Naive thymus-derived CD4-positive, alpha-beta T cell (primary cell): ENCODE measurements at regions not wholly inside any gene's neighbourhood (a gene's known extent, or its start where the extent isn't known, plus 50 kb on each side); places are given as distances from the start of the nearest gene placed in this dataset.

Source experiments
- ATAC-seq: fragments of 150-1000 bp; cut with Tn5 transposase; 2 replicates; pipeline ENCODE4 v1.10.0; 2021; ENCODE audit warnings: mild to moderate bottlenecking, moderate library complexity
- CTCF ChIA-PET: fragments of 350-600 bp; sonication (Branson Sonifier 250); formaldehyde crosslinking; loops from one replicate; lab custom pipeline; 2021; ENCODE audit warnings: antibody characterized with exemption; lab: Charles Lee
- POLR2A ChIA-PET: fragments of 350-600 bp; sonication (Branson Sonifier 250); formaldehyde crosslinking; loops from one replicate; lab custom pipeline; 2021; ENCODE audit warnings: antibody characterized with exemption, inconsistent platforms; lab: Charles Lee
- DNase-seq, 9 donors: peaks; one replicate each; pipeline versions ENCODE4 v3.0.0 to v3.0.0-alpha.2; 2020 to 2022; ENCODE audit warnings: mixed read lengths in 1 of 9
- H3K27ac ChIP-seq: one replicate; pipeline ENCODE4 v1.7.0; 2013; ENCODE audit warnings: mild to moderate bottlenecking, low read depth, low read length, moderate library complexity
- H3K27me3 ChIP-seq, 2 donors: one replicate each; pipeline ENCODE4 v1.7.0; 2013; ENCODE audit warnings: low read length in 2 of 2, mild to moderate bottlenecking in 2 of 2, moderate library complexity in 2 of 2; ENCODE audit not compliant: control insufficient read depth in 2 of 2, insufficient read depth in 2 of 2
- H3K36me3 ChIP-seq, 3 experiments: 1 replicate in 2 of 3; 2 replicates in 1 of 3; pipeline ENCODE4 v1.7.0; 2013; ENCODE audit warnings: low read length in 3 of 3, mild to moderate bottlenecking in 3 of 3, moderate library complexity in 1 of 3; ENCODE audit not compliant: insufficient read depth in 3 of 3, control insufficient read depth in 2 of 3
- H3K4me1 ChIP-seq, 2 donors: one replicate each; pipeline ENCODE4 v1.7.0; 2013; ENCODE audit warnings: low read length in 2 of 2, mild to moderate bottlenecking in 2 of 2, moderate library complexity in 1 of 2; ENCODE audit not compliant: control insufficient read depth in 2 of 2, insufficient read depth in 2 of 2
- H3K4me3 ChIP-seq: 2 replicates; pipeline ENCODE4 v1.7.0; 2013; ENCODE audit warnings: mild to moderate bottlenecking, low read length
- H3K9me3 ChIP-seq, 3 experiments: 1 replicate in 2 of 3; 2 replicates in 1 of 3; pipeline ENCODE4 v1.7.0; 2013; ENCODE audit warnings: low read length in 3 of 3; ENCODE audit not compliant: control insufficient read depth in 2 of 3
- H3K27ac Mint-ChIP-seq, 9 donors: one replicate each; pipeline ENCODE4 v1.8.0; 2020 to 2022; ENCODE audit warnings: mixed read lengths in 9 of 9, mild to moderate bottlenecking in 8 of 9, moderate library complexity in 5 of 9, inconsistent platforms in 2 of 9
- H3K27me3 Mint-ChIP-seq, 5 donors: one replicate each; pipeline ENCODE4 v1.8.0; 2021 to 2022; ENCODE audit warnings: mixed read lengths in 5 of 5, mild to moderate bottlenecking in 1 of 5
- H3K36me3 Mint-ChIP-seq, 5 donors: one replicate each; pipeline ENCODE4 v1.8.0; 2020 to 2022; ENCODE audit warnings: mixed read lengths in 5 of 5, mild to moderate bottlenecking in 3 of 5, inconsistent platforms in 1 of 5
- H3K4me1 Mint-ChIP-seq, 7 donors: one replicate each; pipeline ENCODE4 v1.8.0; 2020 to 2022; ENCODE audit warnings: mixed read lengths in 7 of 7, mild to moderate bottlenecking in 3 of 7, inconsistent platforms in 1 of 7
- H3K4me3 Mint-ChIP-seq, 10 donors: one replicate each; pipeline ENCODE4 v1.8.0; 2020 to 2022; ENCODE audit warnings: mild to moderate bottlenecking in 10 of 10, mixed read lengths in 10 of 10, moderate library complexity in 6 of 10, inconsistent platforms in 2 of 10
- H3K9me3 Mint-ChIP-seq, 11 donors: one replicate each; pipeline ENCODE4 v1.8.0; 2020 to 2022; ENCODE audit warnings: mixed read lengths in 11 of 11, mild to moderate bottlenecking in 4 of 11, inconsistent platforms in 1 of 11, moderate library complexity in 1 of 11
- intact Hi-C, 2 donors: fragments of 100-400 bp; cut with micrococcal nuclease; formaldehyde crosslinking; loops; one replicate each; pipeline ENCODE4 v1.15.1; 2023

DNA sequence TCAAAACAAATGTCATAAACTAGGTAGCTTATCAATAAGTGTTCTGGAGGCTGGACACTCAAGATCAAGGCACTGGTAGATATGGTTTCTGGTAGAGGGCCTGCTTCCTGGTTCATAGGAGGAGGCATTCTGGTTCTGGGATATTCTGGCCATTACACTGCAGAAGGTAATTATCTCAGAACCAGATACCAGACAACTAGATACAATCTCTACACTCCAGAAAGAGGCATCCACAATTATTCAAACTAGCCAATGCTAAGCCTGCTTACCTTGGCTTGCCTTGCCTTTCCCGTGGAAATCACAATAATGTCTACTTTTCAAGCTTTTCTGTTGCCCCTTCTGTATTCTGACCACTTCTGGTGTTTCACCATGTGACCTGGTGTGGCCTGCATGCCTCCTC lies 785.2 kb upstream of the GYPC start:
- H3K4me1 ChIP-seq: no peaks in the 10 kb centered on the region
- Mint-ChIP-seq H3K4me3 (no peak overlapping the region), H3K27me3 (no peaks in the 10 kb centered on the region), H3K4me1 (no peaks in the 10 kb centered on the region), H3K9me3 (peaks cover 0 to 21% (median 2%) of the 10 kb centered on the region in 11 donors), H3K36me3 (no peaks in the 10 kb centered on the region), H3K27ac (no peak overlapping the region)
- H3K4me3 ChIP-seq: no peak overlapping the region
- H3K36me3 ChIP-seq: no peaks in the 10 kb centered on the region
- no peak overlapping the region for H3K27ac ChIP-seq
- CTCF ChIA-PET: no interaction called here
- no peaks in the 10 kb centered on the region for H3K27me3 ChIP-seq
- DNase-seq: no peak
- intact Hi-C loops: no loop called here
- H3K9me3 ChIP-seq: no peaks in the 10 kb centered on the region
- POLR2A ChIA-PET: no interaction called here
- ATAC-seq: no peak

GRCh38 chr2:125874564-125874963 lies 781.4 kb upstream of the GYPC start:
- H3K4me3 ChIP-seq: no peak overlapping the region
- no peaks in the 10 kb centered on the region for H3K4me1 Mint-ChIP-seq

DNA sequence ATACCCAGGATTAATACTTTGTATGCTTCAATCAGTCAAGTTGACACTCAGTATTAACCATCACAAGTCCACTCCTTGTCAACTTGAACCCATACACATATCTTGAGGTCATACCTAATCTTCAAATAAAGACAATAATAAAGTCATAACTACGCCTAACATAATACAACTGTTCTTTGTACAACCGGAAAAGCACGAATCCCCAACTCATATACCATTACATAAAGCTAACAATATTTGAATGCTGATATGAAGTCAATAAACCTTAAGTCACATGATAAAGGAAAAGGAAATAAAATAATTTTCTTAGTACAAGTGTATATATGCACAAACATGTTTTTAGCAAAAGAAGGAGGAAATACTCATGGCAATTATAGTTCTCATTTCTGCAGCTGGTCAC lies 770.6 kb upstream of the GYPC start:
- CTCF ChIA-PET: no interaction called here

More at GRCh38 chr2:125874564-125874963, 781.4 kb upstream of the GYPC start:
- Histone ChIP-seq H3K27me3 (no peaks in the 10 kb centered on the region), H3K36me3 (no peaks in the 10 kb centered on the region), H3K27ac (no peak overlapping the region), H3K9me3 (no peaks in the 10 kb centered on the region), H3K4me1 (no peaks in the 10 kb centered on the region)
- no peak for DNase-seq
- ChIA-PET CTCF (no interaction called here), POLR2A (no interaction called here)
- peaks cover 0 to 24% (median 5%) of the 10 kb centered on the region in 11 donors for H3K9me3 Mint-ChIP-seq
- H3K27ac Mint-ChIP-seq: no peak overlapping the region
- H3K27me3 Mint-ChIP-seq: no peaks in the 10 kb centered on the region
- intact Hi-C loops: no loop called here
- no peak overlapping the region for H3K4me3 Mint-ChIP-seq
- ATAC-seq: no peak
- no peaks in the 10 kb centered on the region for H3K36me3 Mint-ChIP-seq

GRCh38 chr2:125886153-125886552 lies 769.8 kb upstream of the GYPC start:
- DNase-seq (no peak), ATAC-seq (no peak)
- H3K4me1 Mint-ChIP-seq: no peaks in the 10 kb centered on the region
- H3K4me3 Mint-ChIP-seq: no peak overlapping the region
- no peak overlapping the region for H3K27ac Mint-ChIP-seq
- no peaks in the 10 kb centered on the region for H3K36me3 ChIP-seq
- no peak overlapping the region for H3K27ac ChIP-seq
- peaks cover 3 to 30% (median 8%) of the 10 kb centered on the region in 11 donors for H3K9me3 Mint-ChIP-seq
- intact Hi-C loops: no loop called here
- no peaks in the 10 kb centered on the region for H3K36me3 Mint-ChIP-seq
- H3K4me3 ChIP-seq: no peak overlapping the region
- no peaks in the 10 kb centered on the region for H3K4me1 ChIP-seq
- H3K27me3 Mint-ChIP-seq: no peaks in the 10 kb centered on the region
- ChIA-PET POLR2A (no interaction called here), CTCF (no interaction called here)
- no peaks in the 10 kb centered on the region for H3K27me3 ChIP-seq
- no peaks in the 10 kb centered on the region for H3K9me3 ChIP-seq

More for the DNA sequence above, 770.6 kb upstream of the GYPC start:
- Mint-ChIP-seq H3K9me3 (peaks cover 3 to 30% (median 8%) of the 10 kb centered on the region in 11 donors), H3K27ac (no peak overlapping the region), H3K4me3 (no peak overlapping the region), H3K27me3 (no peaks in the 10 kb centered on the region), H3K36me3 (no peaks in the 10 kb centered on the region), H3K4me1 (no peaks in the 10 kb centered on the region)
- H3K27ac ChIP-seq: no peak overlapping the region
- no peaks in the 10 kb centered on the region for H3K27me3 ChIP-seq
- H3K9me3 ChIP-seq: no peaks in the 10 kb centered on the region
- no peak overlapping the region for H3K4me3 ChIP-seq
- intact Hi-C loops: no loop called here
- POLR2A ChIA-PET: no interaction called here
- H3K4me1 ChIP-seq: no peaks in the 10 kb centered on the region
- no peaks in the 10 kb centered on the region for H3K36me3 ChIP-seq
- ATAC-seq: no peak
- no peak for DNase-seq

DNA sequence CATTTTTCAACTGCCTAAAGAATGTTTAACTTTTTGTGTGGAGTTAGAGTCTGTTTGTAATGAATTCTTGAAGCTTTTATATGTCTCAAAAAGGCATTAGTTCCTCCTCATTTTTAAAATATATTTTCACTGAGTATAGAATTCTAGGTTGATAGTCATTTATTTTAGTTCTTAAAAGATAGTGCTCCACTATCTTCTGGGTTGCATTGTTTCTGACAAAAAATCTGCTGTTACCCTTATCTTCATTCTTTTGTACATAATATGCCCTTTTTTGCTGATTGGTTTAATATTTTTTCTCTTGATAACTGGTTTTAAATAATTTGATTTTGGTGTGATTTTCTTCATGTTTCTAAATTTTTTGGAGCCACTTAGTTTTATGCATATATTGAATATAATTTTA lies 754.7 kb upstream of the GYPC start:
- Histone ChIP-seq H3K27ac (no peak overlapping the region), H3K36me3 (no peaks in the 10 kb centered on the region), H3K9me3 (no peaks in the 10 kb centered on the region), H3K4me1 (no peaks in the 10 kb centered on the region), H3K4me3 (no peak overlapping the region), H3K27me3 (no peaks in the 10 kb centered on the region)
- ChIA-PET POLR2A (no interaction called here), CTCF (no interaction called here)
- Mint-ChIP-seq H3K27me3 (no peaks in the 10 kb centered on the region), H3K36me3 (no peaks in the 10 kb centered on the region), H3K27ac (no peak overlapping the region), H3K4me3 (no peak overlapping the region), H3K4me1 (no peaks in the 10 kb centered on the region), H3K9me3 (peaks cover 5 to 33% (median 15%) of the 10 kb centered on the region in 11 donors)
- DNase-seq: no peak
- intact Hi-C loops: no loop called here
- ATAC-seq: no peak

DNA sequence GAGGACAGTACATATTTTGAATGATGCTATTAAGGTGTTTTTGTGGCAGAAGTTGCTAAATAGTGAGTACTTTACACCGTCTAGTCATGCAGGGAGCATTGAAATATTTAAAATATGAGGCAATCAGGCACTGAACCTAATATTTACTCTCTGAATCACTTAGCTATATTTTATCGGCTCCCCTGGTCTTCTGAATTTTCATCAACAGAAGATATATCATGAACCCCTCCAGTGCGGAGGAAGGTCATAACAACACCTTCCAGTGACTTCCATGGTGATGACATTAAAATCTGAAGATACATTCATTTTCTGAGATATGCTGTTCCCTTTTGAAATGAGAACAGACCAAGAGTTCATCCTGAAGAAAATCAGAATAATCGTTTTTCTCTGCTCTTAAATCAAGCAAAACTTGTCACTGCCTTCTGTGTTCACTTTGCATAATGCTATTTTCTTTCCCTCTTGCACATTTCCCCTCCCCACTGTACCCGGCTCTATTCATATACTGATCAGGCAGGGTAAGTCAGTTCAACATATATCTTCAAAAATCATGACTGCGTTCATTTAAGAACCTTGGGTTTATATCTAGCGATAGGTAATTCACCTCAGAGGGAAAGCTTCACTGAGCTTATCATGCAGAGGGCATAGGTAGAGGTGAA lies 729.9 kb upstream of the GYPC start:
- H3K4me3 Mint-ChIP-seq: no peak overlapping the region
- H3K9me3 Mint-ChIP-seq: peaks cover 0 to 19% (median 4%) of the 10 kb centered on the region in 11 donors
- no peaks in the 10 kb centered on the region for H3K27me3 Mint-ChIP-seq
- no peak overlapping the region for H3K4me3 ChIP-seq
- intact Hi-C loops: no loop called here
- H3K27me3 ChIP-seq: no peaks in the 10 kb centered on the region
- H3K36me3 ChIP-seq: no peaks in the 10 kb centered on the region
- H3K4me1 ChIP-seq: no peaks in the 10 kb centered on the region
- no peak overlapping the region for H3K27ac Mint-ChIP-seq
- ATAC-seq: no peak
- H3K9me3 ChIP-seq: no peaks in the 10 kb centered on the region
- ChIA-PET CTCF (no interaction called here), POLR2A (no interaction called here)
- H3K27ac ChIP-seq: no peak overlapping the region
- DNase-seq: no peak
- no peaks in the 10 kb centered on the region for H3K4me1 Mint-ChIP-seq
- no peaks in the 10 kb centered on the region for H3K36me3 Mint-ChIP-seq

- DNase-seq: no peak
- no peak for ATAC-seq
- Histone ChIP-seq H3K4me3 (no peak overlapping the region), H3K36me3 (no peaks in the 10 kb centered on the region), H3K4me1 (no peaks in the 10 kb centered on the region), H3K9me3 (no peaks in the 10 kb centered on the region), H3K27ac (no peak overlapping the region), H3K27me3 (no peaks in the 10 kb centered on the region)
- no peak overlapping the region for H3K4me3 Mint-ChIP-seq
- no peaks in the 10 kb centered on the region for H3K4me1 Mint-ChIP-seq
- no peaks in the 10 kb centered on the region for H3K27me3 Mint-ChIP-seq
- ChIA-PET CTCF (no interaction called here), POLR2A (no interaction called here)
- intact Hi-C loops: no loop called here
- H3K36me3 Mint-ChIP-seq: no peaks in the 10 kb centered on the region
- peaks cover 3 to 25% (median 6%) of the 10 kb centered on the region in 11 donors for H3K9me3 Mint-ChIP-seq
- no peak overlapping the region for H3K27ac Mint-ChIP-seq
Measured at GRCh38 chr2:125935559-125935958, 720.4 kb upstream of the GYPC start.
